Suppressor macrophage treated with lipopolysaccharide for 1 hour (primary cell): ENCODE measurements at regions not wholly inside any gene's neighbourhood (a gene's known extent, or its start where the extent isn't known, plus 50 kb on each side); places are given as distances from the start of the nearest gene placed in this dataset.
"Not testable (repeated sequence)": the region's sequence is repeated elsewhere in the genome, so short reads cannot be mapped to it uniquely, and the experiment has no call there.

ENCODE experiments used
- DNase-seq, 3 donors: peaks; one replicate each; pipeline ENCODE4 v3.0.0-alpha.2; 2020 to 2022

- DNase-seq, result no peak
These were observed 79.3 kb upstream of the SHANK2 start for GRCh38 chr11:71331631-71332030.

- no peak for DNase-seq
These were observed 78.6 kb upstream of the SHANK2 start for GRCh38 chr11:71330996-71331395.

GRCh38 chr11:71330349-71330748, 78.0 kb upstream of the SHANK2 start:
- DNase-seq, result no peak

GRCh38 chr11:71329786-71330185, 77.4 kb upstream of the SHANK2 start:
- DNase-seq, result no peak

- no peak for DNase-seq
These were observed 76.8 kb upstream of the SHANK2 start for GRCh38 chr11:71329165-71329510.

GRCh38 chr11:71327156-71328085, 75.0 kb upstream of the SHANK2 start:
- no peak for DNase-seq

GRCh38 chr11:71326328-71326940, 74.1 kb upstream of the SHANK2 start:
- DNase-seq, result no peak

- DNase-seq, result no peak
These were observed 73.3 kb upstream of the SHANK2 start for GRCh38 chr11:71325418-71326327.

- DNase-seq, result no peak
These were observed 72.5 kb upstream of the SHANK2 start for GRCh38 chr11:71324788-71325417.

GRCh38 chr11:71323876-71324526, 71.6 kb upstream of the SHANK2 start:
- DNase-seq, result no peak

GRCh38 chr11:71322861-71323582, 70.6 kb upstream of the SHANK2 start:
- DNase-seq, result no peak

GRCh38 chr11:71322192-71322735, 69.9 kb upstream of the SHANK2 start:
- DNase-seq, result no peak

- DNase-seq, result no peak
These were observed 69.2 kb upstream of the SHANK2 start for GRCh38 chr11:71321433-71322191.

GRCh38 chr11:71316701-71317100, 64.3 kb upstream of the SHANK2 start:
- DNase-seq, result no peak

GRCh38 chr11:71312616-71313015, 60.2 kb upstream of the SHANK2 start:
- DNase-seq, result not testable (repeated sequence)

GRCh38 chr11:71311928-71312510, 59.6 kb upstream of the SHANK2 start:
- no peak for DNase-seq

GRCh38 chr11:71311176-71311925, 59.0 kb upstream of the SHANK2 start:
- no peak for DNase-seq

GRCh38 chr11:71310184-71310583, 57.8 kb upstream of the SHANK2 start:
- no peak for DNase-seq

GRCh38 chr11:71309611-71310010, 57.2 kb upstream of the SHANK2 start:
- no peak for DNase-seq
